Stimulated activated CD8-positive, alpha-beta memory T cell treated with anti-CD3 and anti-CD28 coated beads, Interleukin-7, amount 100 ng/mL, for 4 hours (primary cell): ENCODE measurements at regions not wholly inside any gene's neighbourhood (a gene's known extent, or its start where the extent isn't known, plus 50 kb on each side); places are given as distances from the start of the nearest gene placed in this dataset.

ENCODE experiments used
- DNase-seq, 2 donors: peaks; one replicate each; pipeline ENCODE4 v3.0.0-alpha.2; 2020; ENCODE audit warnings: low read depth in 2 of 2

GRCh38 chr3:102183186-102183585 lies 251.6 kb upstream of the ZPLD1 start:
- no peak for DNase-seq

- DNase-seq, result no peak
Measured at GRCh38 chr3:102183623-102184022, 251.2 kb upstream of the ZPLD1 start.

DNA sequence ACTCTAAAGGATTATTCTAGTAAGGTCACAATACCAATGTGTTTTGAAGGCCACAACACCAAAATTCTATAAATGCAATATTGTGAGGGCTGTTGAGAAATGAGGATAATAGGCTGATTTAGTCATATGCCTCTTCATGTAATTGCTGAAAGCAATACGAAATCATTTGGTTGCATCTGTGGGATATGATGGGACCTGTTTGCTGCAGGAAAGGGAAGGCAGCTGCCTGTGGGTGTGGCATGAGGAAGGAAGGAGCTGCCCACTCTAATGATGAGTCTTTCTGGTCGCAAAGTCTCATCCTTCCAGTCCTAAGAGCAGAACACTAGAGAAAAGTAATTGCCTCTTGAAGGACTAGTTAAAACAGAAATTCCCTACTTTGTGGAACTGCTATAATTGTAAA lies 245.3 kb upstream of the ZPLD1 start:
- no peak for DNase-seq

- DNase-seq, result no peak
Measured at GRCh38 chr3:102189956-102190723, 244.7 kb upstream of the ZPLD1 start.

DNA sequence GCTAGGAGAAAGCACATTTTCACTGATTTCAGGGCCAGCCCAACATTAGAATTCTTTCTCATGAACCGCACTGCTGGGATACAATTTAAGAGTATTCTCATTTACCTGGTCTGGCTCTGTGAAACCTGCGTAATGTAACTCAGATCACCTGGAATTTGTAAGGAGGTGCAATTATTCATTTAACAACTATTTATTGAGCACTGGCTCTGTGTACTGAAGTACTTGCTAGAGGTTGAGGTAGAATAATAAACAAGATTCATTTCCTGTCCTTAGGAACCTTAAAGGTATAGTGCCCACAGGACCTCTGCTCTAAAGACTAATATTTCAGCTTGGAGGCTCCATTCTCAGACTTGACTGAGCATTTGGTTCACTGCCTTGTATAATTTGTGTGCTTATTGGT lies 242.2 kb upstream of the ZPLD1 start:
- no peak for DNase-seq

DNA sequence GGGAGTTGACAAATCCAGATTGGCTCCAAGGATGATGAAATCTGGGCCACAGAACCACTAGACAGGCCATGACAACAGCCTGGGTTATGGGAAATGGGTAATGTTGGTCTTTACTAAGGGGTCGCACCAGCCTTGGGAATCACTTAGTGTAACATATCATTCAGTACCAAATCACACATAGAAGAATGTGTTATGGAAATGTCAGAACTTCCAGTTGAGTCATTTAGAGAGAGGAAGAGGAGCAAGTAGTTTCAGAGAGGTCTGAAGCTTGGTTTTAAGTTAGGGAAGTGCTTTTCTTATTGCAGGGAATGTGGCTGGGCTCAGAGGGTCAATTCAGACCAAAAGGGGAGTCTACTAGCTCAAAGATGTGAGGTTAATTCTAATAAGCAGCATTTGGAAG lies 241.6 kb upstream of the ZPLD1 start:
- DNase-seq, result no peak

DNA sequence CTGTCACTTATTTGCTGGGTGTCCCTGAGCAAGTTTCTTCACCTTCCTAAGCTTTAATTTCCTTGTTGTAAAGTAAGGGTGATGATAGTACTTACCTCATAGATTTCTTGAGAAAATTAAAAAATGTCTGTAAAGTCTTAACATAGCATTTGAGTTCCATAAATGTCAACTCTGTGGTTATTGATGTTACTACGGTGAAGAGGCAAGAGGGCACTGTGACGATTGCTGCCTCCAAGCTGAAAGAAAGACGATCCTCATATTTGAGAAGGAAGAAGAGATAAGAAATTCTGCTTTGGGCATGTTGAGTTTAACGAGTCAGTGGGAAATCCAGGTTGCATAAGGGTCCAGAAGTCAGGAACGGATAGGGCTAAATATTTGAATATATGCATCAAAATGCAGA lies 240.8 kb upstream of the ZPLD1 start:
- no peak for DNase-seq

- DNase-seq, result no peak
Measured at GRCh38 chr3:102194760-102195159, 240.1 kb upstream of the ZPLD1 start.

DNA sequence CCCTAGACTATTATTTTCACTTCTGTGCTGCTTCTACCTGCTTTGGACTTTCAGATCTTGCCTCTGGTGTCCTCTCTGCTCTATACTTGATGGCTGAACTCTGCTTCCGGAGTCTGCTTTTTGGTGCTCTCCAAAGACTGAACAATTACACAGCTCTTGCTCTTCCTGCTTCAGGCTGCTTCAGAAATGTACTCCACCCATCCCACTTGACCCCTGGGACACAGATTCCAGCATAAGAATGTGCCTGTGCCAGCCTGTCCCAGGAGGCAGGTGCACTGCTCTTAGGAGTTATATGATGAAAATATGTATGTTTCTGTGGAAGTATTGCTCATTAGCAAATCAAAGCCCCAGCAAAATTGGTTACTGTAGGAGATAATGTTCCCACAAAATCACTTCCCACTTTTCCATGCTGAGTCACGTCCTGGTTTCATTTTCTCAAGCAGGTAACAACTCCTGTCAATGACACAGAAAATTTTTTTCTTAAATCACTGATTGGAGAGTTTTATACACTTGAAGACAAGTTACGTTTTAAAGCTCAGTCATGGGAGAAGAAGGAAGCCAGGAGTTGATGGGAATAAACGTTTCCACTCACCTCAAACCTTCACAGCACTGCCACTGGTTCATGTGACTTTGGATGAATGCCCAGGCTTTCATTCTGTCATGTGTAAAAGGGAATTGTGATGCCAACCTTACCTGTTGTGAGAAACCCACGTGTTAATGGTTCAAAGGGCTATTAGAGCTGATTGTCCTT lies 239.4 kb upstream of the ZPLD1 start:
- DNase-seq, result no peak

GRCh38 chr3:102200126-102200525 lies 234.7 kb upstream of the ZPLD1 start:
- DNase-seq, result no peak

- no peak for DNase-seq
Measured at GRCh38 chr3:102200560-102200959, 234.3 kb upstream of the ZPLD1 start.

GRCh38 chr3:102205647-102206046 lies 229.2 kb upstream of the ZPLD1 start:
- no peak for DNase-seq

GRCh38 chr3:102206511-102207031 lies 228.2 kb upstream of the ZPLD1 start:
- DNase-seq, result no peak

GRCh38 chr3:102207151-102207571 lies 227.7 kb upstream of the ZPLD1 start:
- DNase-seq, result no peak

DNA sequence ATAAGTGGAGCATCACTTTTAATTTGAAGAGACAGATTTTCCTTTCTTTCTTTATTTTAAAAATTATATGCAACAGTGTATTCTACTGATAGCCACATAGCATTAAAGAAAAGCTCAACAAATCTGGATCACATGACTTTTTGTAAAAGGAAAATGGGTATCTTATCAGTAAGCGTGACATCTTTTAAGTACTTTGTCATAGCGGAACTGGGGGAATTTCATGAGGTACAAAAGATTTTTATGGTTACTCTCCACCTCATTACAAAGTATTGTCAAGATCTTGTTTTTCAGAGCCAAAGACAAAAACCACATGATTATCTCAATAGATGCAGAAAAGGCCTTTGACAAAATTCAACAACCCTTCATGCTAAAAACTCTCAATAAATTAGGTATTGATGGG lies 219.6 kb upstream of the ZPLD1 start:
- DNase-seq, result no peak

- DNase-seq, result no peak
Measured at GRCh38 chr3:102223132-102223531, 211.7 kb upstream of the ZPLD1 start.

- no peak for DNase-seq
Measured at GRCh38 chr3:102224171-102224570, 210.6 kb upstream of the ZPLD1 start.

DNA sequence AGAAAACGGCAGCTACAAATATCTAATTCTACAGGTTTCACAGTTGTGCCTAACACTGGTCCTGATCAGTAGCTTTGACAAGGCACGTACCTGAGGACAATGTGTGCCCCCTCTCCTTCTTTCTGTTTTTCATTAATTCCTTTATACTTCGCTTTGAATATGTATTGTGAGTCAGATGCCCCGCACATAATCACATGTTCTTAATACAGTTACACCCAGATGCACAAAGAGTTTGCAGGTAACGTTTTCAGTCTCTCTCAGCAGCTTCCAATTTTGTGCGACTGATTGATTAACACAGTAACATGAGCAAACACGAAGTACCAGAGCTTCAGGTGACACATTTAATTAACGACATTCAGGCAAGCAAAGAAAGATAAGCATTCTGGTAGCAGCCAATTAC lies 209.8 kb upstream of the ZPLD1 start:
- DNase-seq, result no peak

DNA sequence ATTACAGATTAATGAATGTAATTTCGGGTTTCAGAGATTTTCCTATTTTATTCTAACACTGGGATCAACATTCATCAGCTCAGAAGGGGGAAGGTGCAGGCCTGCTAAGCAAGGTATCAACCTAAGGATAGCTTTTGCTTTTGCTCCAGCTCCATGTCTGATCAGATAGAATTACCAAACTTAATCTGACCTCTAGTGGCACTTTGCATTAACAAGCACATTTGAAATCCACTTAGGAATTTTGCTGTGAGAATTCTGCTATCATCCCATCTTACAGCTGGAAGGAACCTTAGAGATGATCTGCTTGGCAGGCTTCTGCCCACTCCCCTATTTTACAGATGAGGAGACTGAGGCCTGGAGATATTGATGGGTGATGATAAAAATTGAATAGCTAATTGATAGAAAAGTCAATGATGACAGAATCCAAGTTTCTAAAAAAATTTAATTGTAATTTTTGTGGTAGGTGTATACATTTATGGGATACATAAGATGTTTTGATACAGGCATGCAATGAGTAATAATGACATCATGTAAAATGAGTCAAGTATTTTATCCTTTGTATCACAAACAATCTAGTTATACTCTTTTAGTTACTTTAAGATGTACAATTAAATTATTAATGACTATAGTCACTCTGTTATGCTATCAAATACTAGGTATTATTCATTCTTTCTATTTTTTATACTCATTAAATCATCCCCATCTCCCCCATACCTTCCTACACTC lies 209.2 kb upstream of the ZPLD1 start:
- DNase-seq, result no peak

DNA sequence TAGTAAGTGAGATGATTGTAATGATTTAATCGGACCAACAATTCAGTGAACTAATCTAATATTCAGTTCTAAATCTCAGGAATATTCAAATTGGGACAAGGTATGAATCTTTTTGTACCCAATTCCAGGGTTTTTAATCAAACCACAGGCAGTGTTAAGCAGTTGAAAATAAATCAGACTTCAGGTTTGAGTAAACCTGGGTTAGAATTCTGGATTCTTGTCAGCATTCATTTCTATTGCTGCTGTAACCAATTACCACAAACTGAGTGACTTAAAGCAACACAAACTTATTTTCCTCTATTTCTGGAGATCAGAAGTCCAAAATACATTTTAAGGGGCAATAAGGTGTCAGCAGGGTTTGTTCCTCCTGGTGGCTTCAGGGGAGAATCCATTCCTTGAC lies 208.4 kb upstream of the ZPLD1 start:
- no peak for DNase-seq

DNA sequence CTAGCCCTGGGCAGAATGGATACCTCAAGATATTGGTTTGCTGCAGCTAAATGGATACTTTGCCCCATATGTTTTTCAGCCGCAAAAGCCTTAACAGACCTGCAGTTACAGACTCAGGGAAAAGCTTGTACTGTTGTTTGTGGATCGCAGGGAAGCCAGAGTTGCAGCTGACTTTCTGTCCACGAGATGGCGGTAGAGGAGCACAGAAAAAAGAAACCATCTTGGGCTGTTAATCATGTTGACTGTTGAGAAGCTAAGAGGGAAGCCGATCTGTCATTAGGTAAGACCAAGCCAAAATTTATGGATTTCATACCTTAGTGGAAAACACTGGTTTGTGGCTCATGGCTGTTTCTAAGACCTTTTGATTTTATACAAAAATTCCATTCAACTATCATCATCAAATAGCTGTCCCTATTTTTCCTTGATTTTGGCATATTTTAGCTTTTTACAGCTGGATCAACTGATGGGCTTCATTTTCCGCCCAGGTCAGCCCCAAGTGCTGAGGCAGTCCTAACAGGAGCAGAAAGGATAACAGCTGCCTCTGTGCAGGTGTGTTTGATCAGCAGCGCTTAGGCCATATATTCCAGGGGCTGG lies 205.7 kb upstream of the ZPLD1 start:
- peak; percentile 43 to 59 for DNase-seq

DNA sequence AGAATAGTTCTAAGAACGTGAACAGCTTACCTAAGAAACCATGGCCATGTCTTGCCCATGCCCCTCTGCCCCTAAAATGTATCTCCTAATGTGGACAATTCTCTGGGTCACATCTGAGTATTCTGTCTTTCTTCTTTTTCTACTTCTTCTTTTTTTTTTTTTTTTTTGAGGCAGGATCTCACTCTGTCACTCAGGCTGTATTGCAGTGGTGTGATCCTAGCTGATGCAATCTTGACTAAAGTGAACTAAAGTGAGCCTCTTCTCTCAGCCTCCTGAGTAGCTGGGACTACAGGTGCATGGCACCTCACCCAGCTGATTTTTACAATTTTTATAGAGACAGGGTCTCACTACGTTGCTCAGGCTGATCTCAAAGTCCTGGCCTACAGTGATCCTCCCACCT lies 204.8 kb upstream of the ZPLD1 start:
- no peak for DNase-seq
